HCT116 (cell line): ENCODE measurements at regions not wholly inside any gene's neighbourhood (a gene's known extent, or its start where the extent isn't known, plus 50 kb on each side); places are given as distances from the start of the nearest gene placed in this dataset.

Experiments used
- ATAC-seq: fragments of 200-7000 bp; cut with Tn5 transposase; 2 replicates; pipeline ENCODE4 v1.9.1; 2020; ENCODE audit warnings: mild to moderate bottlenecking, moderate library complexity
- BruUV-seq: library from RNA; stranded (reverse); fragments of 400-500 nt; replicated peaks from 2 replicates; lab custom pipeline; 2021; lab: Mats Ljungman, UMichigan
- CTCF ChIA-PET: fragments of 300-600 bp; sonication (Branson Sonifier 250); formaldehyde crosslinking; loops from one replicate; lab custom pipeline; 2021; ENCODE audit warnings: antibody characterized with exemption; lab: Charles Lee
- POLR2A ChIA-PET: fragments of 300-600, 350-600 bp; sonication (Branson Sonifier 250); formaldehyde crosslinking; loops from one replicate; lab custom pipeline; 2021; ENCODE audit warnings: antibody characterized with exemption; lab: Charles Lee
- RAD21 ChIA-PET, 2 experiments: fragments of 300-600 bp; sonication (Branson Sonifier 250); formaldehyde crosslinking; loops; one replicate each; lab custom pipeline; 2023; ENCODE audit warnings: low total read pairs in 2 of 2; ENCODE audit not compliant: uncharacterized antibody in 2 of 2, unreplicated experiment in 2 of 2, low non-redundant PET in 1 of 2; lab: Charles Lee
- DNase-seq: peaks from one replicate; pipeline ENCODE4 v3.0.0-alpha.2; 2010; ENCODE audit warnings: low read depth, low spot score
- H2AFZ ChIP-seq: fragments of 200-600 bp; shearing (Covaris generic), sonication (generic); 2 replicates; pipeline ENCODE4 v1.6.1; 2017; ENCODE audit warnings: low read depth, mixed run types, mixed read lengths, antibody characterized with exemption, low read length; ENCODE audit not compliant: poor library complexity, severe bottlenecking
- H3K27ac ChIP-seq: 2 replicates; pipeline ENCODE4 v1.5.1; 2012; ENCODE audit warnings: low read depth, low read length
- H3K27me3 ChIP-seq: fragments of 200-600 bp; sonication (generic); 2 replicates; pipeline ENCODE4 v1.6.1; 2016; ENCODE audit warnings: mixed run types, low read length, mixed read lengths; ENCODE audit not compliant: insufficient read depth
- H3K36me3 ChIP-seq, 2 experiments: fragments of 200-500 bp in 1 of 2; fragments of 200-600 bp in 1 of 2; sonication (Bioruptor generic) in 1 of 2; sonication (generic) in 1 of 2; 2 replicates each; pipeline versions ENCODE4 v1.5.1 to v1.6.1; 2014 to 2016; ENCODE audit warnings: low read length in 2 of 2, inconsistent platforms in 1 of 2, mixed read lengths in 1 of 2, mixed run types in 1 of 2; ENCODE audit not compliant: insufficient read depth in 2 of 2, control insufficient read depth in 1 of 2
- H3K4me1 ChIP-seq, 2 experiments: fragments of 200-600 bp in 1 of 2; sonication (generic) in 1 of 2; 2 replicates each; pipeline versions ENCODE4 v1.5.1 to v1.6.1; 2012 to 2017; ENCODE audit warnings: low read length in 2 of 2, inconsistent platforms in 1 of 2, mild to moderate bottlenecking in 1 of 2, mixed read lengths in 1 of 2, mixed run types in 1 of 2, moderate library complexity in 1 of 2; ENCODE audit not compliant: insufficient read depth in 2 of 2, control insufficient read depth in 1 of 2
- H3K4me2 ChIP-seq: fragments of 200-600 bp; sonication (generic); 2 replicates; pipeline ENCODE4 v1.6.1; 2017; ENCODE audit warnings: mixed run types, low read length, mixed read lengths
- H3K4me3 ChIP-seq, 2 experiments: fragments of 200-600 bp in 1 of 2; sonication (generic) in 1 of 2; replicated peaks in 1 of 2; 2 replicates each; pipeline ENCODE4 v1.5.1; 2011 to 2016; ENCODE audit warnings: low read length in 2 of 2, control low read depth in 1 of 2, low read depth in 1 of 2, mild to moderate bottlenecking in 1 of 2, mixed read lengths in 1 of 2, mixed run types in 1 of 2
- H3K79me2 ChIP-seq: fragments of 200-600 bp; sonication (generic); 2 replicates; pipeline ENCODE4 v1.6.1; 2017; ENCODE audit warnings: mild to moderate bottlenecking, mixed run types, low read length, moderate library complexity, mixed read lengths; ENCODE audit not compliant: insufficient read depth
- H3K9ac ChIP-seq: fragments of 200-600 bp; sonication (generic); 2 replicates; pipeline ENCODE4 v1.6.1; 2016; ENCODE audit warnings: low read length, mixed read lengths
- H3K9me2 ChIP-seq: fragments of 200-600 bp; sonication (generic), shearing (Covaris generic); 2 replicates; pipeline ENCODE4 v1.6.1; 2017; ENCODE audit warnings: mixed run types, mild to moderate bottlenecking, moderate library complexity; ENCODE audit not compliant: insufficient read depth
- H3K9me3 ChIP-seq, 2 experiments: fragments of 200-500 bp in 1 of 2; fragments of 200-600 bp in 1 of 2; sonication (Bioruptor generic) in 1 of 2; sonication (generic) in 1 of 2; 2 replicates each; pipeline ENCODE4 v1.6.1; 2014 to 2017; ENCODE audit warnings: low read length in 2 of 2, mixed read lengths in 2 of 2, inconsistent platforms in 1 of 2, low read depth in 1 of 2, mild to moderate bottlenecking in 1 of 2, mixed run types in 1 of 2, moderate library complexity in 1 of 2; ENCODE audit not compliant: control insufficient read depth in 1 of 2, insufficient read depth in 1 of 2
- H4K20me1 ChIP-seq: fragments of 200-600 bp; sonication (generic), shearing (Covaris generic); 2 replicates; pipeline ENCODE4 v1.6.1; 2017; ENCODE audit warnings: mixed run types, mild to moderate bottlenecking, moderate library complexity; ENCODE audit not compliant: insufficient read depth
- CBX3 ChIP-seq: IDR thresholded peaks from 2 replicates; pipeline ENCODE4 v1.6.1; 2012; ENCODE audit warnings: low read depth
- CEBPB ChIP-seq: IDR thresholded peaks from 2 replicates; pipeline ENCODE4 v1.6.1; 2012; ENCODE audit warnings: low read depth
- ELF1 ChIP-seq: IDR thresholded peaks from 2 replicates; pipeline ENCODE4 v1.6.1; 2012; ENCODE audit warnings: low read depth, borderline replicate concordance
- EZH2 ChIP-seq: fragments of 200-600 bp; sonication (generic); IDR thresholded peaks from 2 replicates; pipeline ENCODE4 v1.6.1; 2017; ENCODE audit warnings: antibody characterized with exemption, mixed run types
- POLR2AphosphoS5 ChIP-seq: IDR thresholded peaks from 2 replicates; pipeline ENCODE4 v1.6.1; 2011; ENCODE audit warnings: mild to moderate bottlenecking, low read depth, low read length, moderate library complexity
- RAD21 ChIP-seq: IDR thresholded peaks from 2 replicates; pipeline ENCODE4 v1.6.1; 2012; ENCODE audit warnings: low read depth, mild to moderate bottlenecking
- SP1 ChIP-seq: IDR thresholded peaks from 2 replicates; pipeline ENCODE4 v1.6.1; 2012; ENCODE audit warnings: low read depth
- ZFX ChIP-seq: fragments of 450-650 bp; IDR thresholded peaks from 2 replicates; pipeline ENCODE4 v1.6.1; 2017
- ZNF274 ChIP-seq: fragments of 200-500 bp; sonication (Bioruptor generic); IDR thresholded peaks from 2 replicates; pipeline ENCODE4 v1.6.1; 2014; ENCODE audit warnings: mild to moderate bottlenecking, low read depth, low read length, inconsistent platforms
- intact Hi-C: fragments of 100-400 bp; cut with micrococcal nuclease; formaldehyde crosslinking; loops from 2 replicates; pipeline ENCODE4 v1.10.0; 2022
- TF ChIP-seq, protein P1 (sequence below): IDR thresholded peaks from 2 replicates; pipeline ENCODE4 v1.6.1; 2012
- TF ChIP-seq, protein P2 (sequence below): IDR thresholded peaks from 2 replicates; pipeline ENCODE4 v1.6.1; 2011; ENCODE audit warnings: mild to moderate bottlenecking, low read length, moderate library complexity; ENCODE audit not compliant: insufficient replicate concordance; ENCODE audit errors: extremely low read depth

DNA sequence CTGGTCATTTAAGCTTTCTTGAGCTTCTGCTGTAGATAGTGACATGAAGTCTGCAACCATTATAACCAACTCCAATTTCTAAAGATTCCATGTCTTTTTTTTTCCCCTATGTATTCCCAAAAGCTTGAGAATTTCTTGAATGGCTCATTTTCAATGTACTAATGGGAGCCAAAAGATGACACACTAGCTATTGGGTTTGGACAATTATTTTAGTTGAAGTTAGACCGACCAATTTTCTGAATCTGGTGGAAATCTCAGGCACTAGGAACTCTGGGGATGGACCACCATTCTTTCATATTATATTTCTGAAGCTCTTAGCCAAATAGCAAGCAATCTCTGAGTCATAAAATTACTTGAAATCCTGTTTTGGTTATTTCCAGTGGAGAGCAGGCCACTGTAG lies 617.4 kb upstream of the ADAMTS5 start:
- no peaks in the 10 kb centered on the region for H4K20me1 ChIP-seq
- no peak overlapping the region for H3K4me3 ChIP-seq
- H3K36me3 ChIP-seq: no peaks in the 10 kb centered on the region
- peaks cover 18 to 22% of the 10 kb centered on the region in 2 experiments; a peak in 2 of 4 replicates for H3K9me3 ChIP-seq
- no TSS peak for BruUV-seq
- no peak for TF ChIP-seq SP1
- TF ChIP-seq, protein P1, sequence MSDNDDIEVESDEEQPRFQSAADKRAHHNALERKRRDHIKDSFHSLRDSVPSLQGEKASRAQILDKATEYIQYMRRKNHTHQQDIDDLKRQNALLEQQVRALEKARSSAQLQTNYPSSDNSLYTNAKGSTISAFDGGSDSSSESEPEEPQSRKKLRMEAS: no peak
- TF ChIP-seq, protein P2, sequence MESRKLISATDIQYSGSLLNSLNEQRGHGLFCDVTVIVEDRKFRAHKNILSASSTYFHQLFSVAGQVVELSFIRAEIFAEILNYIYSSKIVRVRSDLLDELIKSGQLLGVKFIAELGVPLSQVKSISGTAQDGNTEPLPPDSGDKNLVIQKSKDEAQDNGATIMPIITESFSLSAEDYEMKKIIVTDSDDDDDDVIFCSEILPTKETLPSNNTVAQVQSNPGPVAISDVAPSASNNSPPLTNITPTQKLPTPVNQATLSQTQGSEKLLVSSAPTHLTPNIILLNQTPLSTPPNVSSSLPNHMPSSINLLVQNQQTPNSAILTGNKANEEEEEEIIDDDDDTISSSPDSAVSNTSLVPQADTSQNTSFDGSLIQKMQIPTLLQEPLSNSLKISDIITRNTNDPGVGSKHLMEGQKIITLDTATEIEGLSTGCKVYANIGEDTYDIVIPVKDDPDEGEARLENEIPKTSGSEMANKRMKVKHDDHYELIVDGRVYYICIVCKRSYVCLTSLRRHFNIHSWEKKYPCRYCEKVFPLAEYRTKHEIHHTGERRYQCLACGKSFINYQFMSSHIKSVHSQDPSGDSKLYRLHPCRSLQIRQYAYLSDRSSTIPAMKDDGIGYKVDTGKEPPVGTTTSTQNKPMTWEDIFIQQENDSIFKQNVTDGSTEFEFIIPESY: no peak
- no peak for TF ChIP-seq ZNF274
- TF ChIP-seq EZH2: no peak
- TF ChIP-seq CEBPB: no peak
- no peak for TF ChIP-seq ZFX
- no peak for TF ChIP-seq ELF1
- TF ChIP-seq RAD21: no peak
- TF ChIP-seq CBX3: no peak
- no peak for TF ChIP-seq POLR2AphosphoS5
- no peak overlapping the region for H3K4me2 ChIP-seq
- ChIA-PET POLR2A (no interaction called here), CTCF (no interaction called here), RAD21 (no interaction called here)
- H3K9ac ChIP-seq: no peak overlapping the region
- H2AFZ ChIP-seq: no peak overlapping the region
- ATAC-seq: no peak
- H3K9me2 ChIP-seq: no peaks in the 10 kb centered on the region
- H3K79me2 ChIP-seq: no peaks in the 10 kb centered on the region
- no peak overlapping the region for H3K27ac ChIP-seq
- intact Hi-C loops: no loop called here
- no peaks in the 10 kb centered on the region for H3K4me1 ChIP-seq
- DNase-seq: no peak
- H3K27me3 ChIP-seq: no peaks in the 10 kb centered on the region
